ENCODE measurements at regions not wholly inside any gene's neighbourhood (a gene's known extent, or its start where the extent isn't known, plus 50 kb on each side); places are given as distances from the start of the nearest gene placed in this dataset.

- H3K36me3 Mint-ChIP-seq (ENCODE audit: low read depth, unreplicated experiment): no peaks in the 10 kb centered on the region
- TF ChIP-seq CTCF (IDR thresholded peaks at IDR 0.05; ENCODE audit: unreplicated experiment): no peak
- peaks cover 2% of the 10 kb centered on the region for H3K27me3 Mint-ChIP-seq (ENCODE audit: unreplicated experiment)
- H3K9me3 Mint-ChIP-seq (ENCODE audit: unreplicated experiment): no peaks in the 10 kb centered on the region
- no peak for DNase-seq (ENCODE audit: low spot score)
- H3K27ac Mint-ChIP-seq (ENCODE audit: unreplicated experiment): no peak overlapping the region
- H3K4me3 Mint-ChIP-seq (ENCODE audit: unreplicated experiment): no peak overlapping the region
- H3K4me1 Mint-ChIP-seq (ENCODE audit: unreplicated experiment): no peaks in the 10 kb centered on the region
Measured at GRCh38 chr5:174283211-174284005, 237.9 kb downstream of the NSG2 start.

GRCh38 chr5:174284873-174285272, 239.4 kb downstream of the NSG2 start:
- no peaks in the 10 kb centered on the region for H3K36me3 Mint-ChIP-seq (ENCODE audit: low read depth, unreplicated experiment)
- no peaks in the 10 kb centered on the region for H3K4me1 Mint-ChIP-seq (ENCODE audit: unreplicated experiment)
- H3K9me3 Mint-ChIP-seq (ENCODE audit: unreplicated experiment): no peaks in the 10 kb centered on the region
- no peak for DNase-seq (ENCODE audit: low spot score)
- no peak for TF ChIP-seq CTCF (IDR thresholded peaks at IDR 0.05; ENCODE audit: unreplicated experiment)
- H3K27ac Mint-ChIP-seq (ENCODE audit: unreplicated experiment): no peak overlapping the region
- peaks cover 2% of the 10 kb centered on the region for H3K27me3 Mint-ChIP-seq (ENCODE audit: unreplicated experiment)
- H3K4me3 Mint-ChIP-seq (ENCODE audit: unreplicated experiment): no peak overlapping the region

GRCh38 chr5:174287761-174288160, 242.3 kb downstream of the NSG2 start:
- Mint-ChIP-seq H3K27ac (ENCODE audit: unreplicated experiment) (no peak overlapping the region), H3K36me3 (ENCODE audit: low read depth, unreplicated experiment) (no peaks in the 10 kb centered on the region), H3K27me3 (ENCODE audit: unreplicated experiment) (peaks cover 2% of the 10 kb centered on the region), H3K9me3 (ENCODE audit: unreplicated experiment) (no peaks in the 10 kb centered on the region), H3K4me3 (ENCODE audit: unreplicated experiment) (no peak overlapping the region), H3K4me1 (ENCODE audit: unreplicated experiment) (no peaks in the 10 kb centered on the region)
- no peak for TF ChIP-seq CTCF (IDR thresholded peaks at IDR 0.05; ENCODE audit: unreplicated experiment)
- no peak for DNase-seq (ENCODE audit: low spot score)

GRCh38 chr5:174288439-174288838, 242.9 kb downstream of the NSG2 start:
- no peak overlapping the region for H3K27ac Mint-ChIP-seq (ENCODE audit: unreplicated experiment)
- no peaks in the 10 kb centered on the region for H3K4me1 Mint-ChIP-seq (ENCODE audit: unreplicated experiment)
- DNase-seq (ENCODE audit: low spot score): no peak
- no peak overlapping the region for H3K4me3 Mint-ChIP-seq (ENCODE audit: unreplicated experiment)
- H3K27me3 Mint-ChIP-seq (ENCODE audit: unreplicated experiment): peaks cover 2% of the 10 kb centered on the region
- TF ChIP-seq CTCF (IDR thresholded peaks at IDR 0.05; ENCODE audit: unreplicated experiment): no peak
- H3K36me3 Mint-ChIP-seq (ENCODE audit: low read depth, unreplicated experiment): no peaks in the 10 kb centered on the region
- no peaks in the 10 kb centered on the region for H3K9me3 Mint-ChIP-seq (ENCODE audit: unreplicated experiment)

GRCh38 chr5:174291162-174291561, 245.7 kb downstream of the NSG2 start:
- Mint-ChIP-seq H3K36me3 (ENCODE audit: low read depth, unreplicated experiment) (no peaks in the 10 kb centered on the region), H3K4me1 (ENCODE audit: unreplicated experiment) (no peaks in the 10 kb centered on the region), H3K4me3 (ENCODE audit: unreplicated experiment) (no peak overlapping the region), H3K27ac (ENCODE audit: unreplicated experiment) (no peak overlapping the region), H3K27me3 (ENCODE audit: unreplicated experiment) (no peaks in the 10 kb centered on the region), H3K9me3 (ENCODE audit: unreplicated experiment) (no peaks in the 10 kb centered on the region)
- no peak for DNase-seq (ENCODE audit: low spot score)
- TF ChIP-seq CTCF (IDR thresholded peaks at IDR 0.05; ENCODE audit: unreplicated experiment): no peak
